ENCODE measurements at regions not wholly inside any gene's neighbourhood (a gene's known extent, or its start where the extent isn't known, plus 50 kb on each side); places are given as distances from the start of the nearest gene placed in this dataset.
A peak's percentile ranks its signal among the peaks of the same experiment; 100 is the strongest.
"Not testable (repeated sequence)": the region's sequence is repeated elsewhere in the genome, so short reads cannot be mapped to it uniquely, and the experiment has no call there.

- Histone ChIP-seq H3K27me3 (ENCODE audit: control insufficient read depth, insufficient read depth, low read length) (no peaks in the 10 kb centered on the region), H3K9ac (ENCODE audit: low read depth, low read length) (no peak overlapping the region), H3K9me3 (ENCODE audit: control insufficient read depth, insufficient read depth, low read length) (no peaks in the 10 kb centered on the region), H3K36me3 (ENCODE audit: control insufficient read depth, insufficient read depth, low read length) (no peaks in the 10 kb centered on the region), H3K4me3 (ENCODE audit: low read depth, low read length) (no peak overlapping the region), H3K27ac (ENCODE audit: low read depth, low read length) (no peak overlapping the region), H3K4me1 (ENCODE audit: control insufficient read depth, insufficient read depth, low read length) (peaks cover 5% of the 10 kb centered on the region)
Observed at GRCh38 chr1:219560856-219561255, 52.0 kb downstream of the ZC3H11B start.

GRCh38 chr1:219559899-219560298, 53.0 kb downstream of the ZC3H11B start:
- peaks cover 15% of the 10 kb centered on the region for H3K4me1 ChIP-seq (ENCODE audit: control insufficient read depth, insufficient read depth, low read length)
- H3K9me3 ChIP-seq (ENCODE audit: control insufficient read depth, insufficient read depth, low read length): no peaks in the 10 kb centered on the region
- no peaks in the 10 kb centered on the region for H3K36me3 ChIP-seq (ENCODE audit: control insufficient read depth, insufficient read depth, low read length)
- H3K27ac ChIP-seq (ENCODE audit: low read depth, low read length): no peak overlapping the region
- no peak overlapping the region for H3K4me3 ChIP-seq (ENCODE audit: low read depth, low read length)
- no peaks in the 10 kb centered on the region for H3K27me3 ChIP-seq (ENCODE audit: control insufficient read depth, insufficient read depth, low read length)
- H3K9ac ChIP-seq (ENCODE audit: low read depth, low read length): no peak overlapping the region

- no peaks in the 10 kb centered on the region for H3K27me3 ChIP-seq (ENCODE audit: control insufficient read depth, insufficient read depth, low read length)
- H3K4me1 ChIP-seq (ENCODE audit: control insufficient read depth, insufficient read depth, low read length): peaks cover 23% of the 10 kb centered on the region
- H3K9ac ChIP-seq (ENCODE audit: low read depth, low read length): no peak overlapping the region
- no peak overlapping the region for H3K4me3 ChIP-seq (ENCODE audit: low read depth, low read length)
- peak overlapping the region; percentile 70 for H3K27ac ChIP-seq (ENCODE audit: low read depth, low read length)
- no peaks in the 10 kb centered on the region for H3K36me3 ChIP-seq (ENCODE audit: control insufficient read depth, insufficient read depth, low read length)
- H3K9me3 ChIP-seq (ENCODE audit: control insufficient read depth, insufficient read depth, low read length): no peaks in the 10 kb centered on the region
Observed at GRCh38 chr1:219555806-219556205, 57.1 kb downstream of the ZC3H11B start.

GRCh38 chr1:219555031-219555692, 57.7 kb downstream of the ZC3H11B start:
- no peaks in the 10 kb centered on the region for H3K9me3 ChIP-seq (ENCODE audit: control insufficient read depth, insufficient read depth, low read length)
- peak overlapping the region; percentile 75 for H3K27ac ChIP-seq (ENCODE audit: low read depth, low read length)
- no peak overlapping the region for H3K4me3 ChIP-seq (ENCODE audit: low read depth, low read length)
- H3K9ac ChIP-seq (ENCODE audit: low read depth, low read length): no peak overlapping the region
- peaks cover 23% of the 10 kb centered on the region for H3K4me1 ChIP-seq (ENCODE audit: control insufficient read depth, insufficient read depth, low read length)
- no peaks in the 10 kb centered on the region for H3K27me3 ChIP-seq (ENCODE audit: control insufficient read depth, insufficient read depth, low read length)
- no peaks in the 10 kb centered on the region for H3K36me3 ChIP-seq (ENCODE audit: control insufficient read depth, insufficient read depth, low read length)

- no peaks in the 10 kb centered on the region for H3K9me3 ChIP-seq (ENCODE audit: control insufficient read depth, insufficient read depth, low read length)
- H3K27ac ChIP-seq (ENCODE audit: low read depth, low read length): no peak overlapping the region
- peaks cover 23% of the 10 kb centered on the region for H3K4me1 ChIP-seq (ENCODE audit: control insufficient read depth, insufficient read depth, low read length)
- H3K36me3 ChIP-seq (ENCODE audit: control insufficient read depth, insufficient read depth, low read length): no peaks in the 10 kb centered on the region
- H3K9ac ChIP-seq (ENCODE audit: low read depth, low read length): no peak overlapping the region
- no peaks in the 10 kb centered on the region for H3K27me3 ChIP-seq (ENCODE audit: control insufficient read depth, insufficient read depth, low read length)
- H3K4me3 ChIP-seq (ENCODE audit: low read depth, low read length): no peak overlapping the region
Observed at GRCh38 chr1:219553934-219554502, 58.9 kb downstream of the ZC3H11B start.

- no peak overlapping the region for H3K27ac ChIP-seq (ENCODE audit: low read depth, low read length)
- H3K4me3 ChIP-seq (ENCODE audit: low read depth, low read length): no peak overlapping the region
- no peaks in the 10 kb centered on the region for H3K9me3 ChIP-seq (ENCODE audit: control insufficient read depth, insufficient read depth, low read length)
- H3K4me1 ChIP-seq (ENCODE audit: control insufficient read depth, insufficient read depth, low read length): peaks cover 11% of the 10 kb centered on the region
- H3K27me3 ChIP-seq (ENCODE audit: control insufficient read depth, insufficient read depth, low read length): no peaks in the 10 kb centered on the region
- no peak overlapping the region for H3K9ac ChIP-seq (ENCODE audit: low read depth, low read length)
- no peaks in the 10 kb centered on the region for H3K36me3 ChIP-seq (ENCODE audit: control insufficient read depth, insufficient read depth, low read length)
Observed at GRCh38 chr1:219550201-219550600, 62.7 kb downstream of the ZC3H11B start.

- Histone ChIP-seq H3K36me3 (ENCODE audit: control insufficient read depth, insufficient read depth, low read length) (no peaks in the 10 kb centered on the region), H3K9ac (ENCODE audit: low read depth, low read length) (no peak overlapping the region), H3K9me3 (ENCODE audit: control insufficient read depth, insufficient read depth, low read length) (no peaks in the 10 kb centered on the region), H3K4me3 (ENCODE audit: low read depth, low read length) (no peak overlapping the region), H3K4me1 (ENCODE audit: control insufficient read depth, insufficient read depth, low read length) (peaks cover 9% of the 10 kb centered on the region; the same call in 1 of the 2 replicates), H3K27me3 (ENCODE audit: control insufficient read depth, insufficient read depth, low read length) (no peaks in the 10 kb centered on the region), H3K27ac (ENCODE audit: low read depth, low read length) (no peak overlapping the region)
Observed at GRCh38 chr1:219549215-219549614, 63.7 kb downstream of the ZC3H11B start.

GRCh38 chr1:219548386-219548785, 64.5 kb downstream of the ZC3H11B start:
- H3K4me3 ChIP-seq (ENCODE audit: low read depth, low read length): no peak overlapping the region
- H3K36me3 ChIP-seq (ENCODE audit: control insufficient read depth, insufficient read depth, low read length): no peaks in the 10 kb centered on the region
- peaks cover 13% of the 10 kb centered on the region; the same call in 1 of the 2 replicates for H3K4me1 ChIP-seq (ENCODE audit: control insufficient read depth, insufficient read depth, low read length)
- H3K9ac ChIP-seq (ENCODE audit: low read depth, low read length): no peak overlapping the region
- no peak overlapping the region for H3K27ac ChIP-seq (ENCODE audit: low read depth, low read length)
- H3K27me3 ChIP-seq (ENCODE audit: control insufficient read depth, insufficient read depth, low read length): no peaks in the 10 kb centered on the region
- H3K9me3 ChIP-seq (ENCODE audit: control insufficient read depth, insufficient read depth, low read length): no peaks in the 10 kb centered on the region

- not testable (repeated sequence) for H3K9ac ChIP-seq (ENCODE audit: low read depth, low read length)
Observed at GRCh38 chr1:219545756-219546155, 67.1 kb downstream of the ZC3H11B start.

GRCh38 chr1:219544163-219544846, 68.6 kb downstream of the ZC3H11B start:
- H3K9me3 ChIP-seq (ENCODE audit: control insufficient read depth, insufficient read depth, low read length): no peaks in the 10 kb centered on the region
- no peak overlapping the region for H3K9ac ChIP-seq (ENCODE audit: low read depth, low read length)
- H3K4me1 ChIP-seq (ENCODE audit: control insufficient read depth, insufficient read depth, low read length): peaks cover 22% of the 10 kb centered on the region
- no peak overlapping the region for H3K27ac ChIP-seq (ENCODE audit: low read depth, low read length)
- no peaks in the 10 kb centered on the region for H3K27me3 ChIP-seq (ENCODE audit: control insufficient read depth, insufficient read depth, low read length)
- H3K4me3 ChIP-seq (ENCODE audit: low read depth, low read length): no peak overlapping the region
- H3K36me3 ChIP-seq (ENCODE audit: control insufficient read depth, insufficient read depth, low read length): no peaks in the 10 kb centered on the region

More at GRCh38 chr1:219545756-219546155, 67.1 kb downstream of the ZC3H11B start:
- not testable (repeated sequence) for H3K4me3 ChIP-seq (ENCODE audit: low read depth, low read length); H3K36me3 ChIP-seq (ENCODE audit: control insufficient read depth, insufficient read depth, low read length); H3K27ac ChIP-seq (ENCODE audit: low read depth, low read length); H3K27me3 ChIP-seq (ENCODE audit: control insufficient read depth, insufficient read depth, low read length); H3K9me3 ChIP-seq (ENCODE audit: control insufficient read depth, insufficient read depth, low read length)
- H3K4me1 ChIP-seq (ENCODE audit: control insufficient read depth, insufficient read depth, low read length): peaks cover 20% of the 10 kb centered on the region

GRCh38 chr1:219542828-219543518, 69.9 kb downstream of the ZC3H11B start:
- no peak overlapping the region for H3K27ac ChIP-seq (ENCODE audit: low read depth, low read length)
- no peaks in the 10 kb centered on the region for H3K27me3 ChIP-seq (ENCODE audit: control insufficient read depth, insufficient read depth, low read length)
- no peak overlapping the region for H3K4me3 ChIP-seq (ENCODE audit: low read depth, low read length)
- H3K9ac ChIP-seq (ENCODE audit: low read depth, low read length): no peak overlapping the region
- peaks cover 24% of the 10 kb centered on the region for H3K4me1 ChIP-seq (ENCODE audit: control insufficient read depth, insufficient read depth, low read length)
- no peaks in the 10 kb centered on the region for H3K36me3 ChIP-seq (ENCODE audit: control insufficient read depth, insufficient read depth, low read length)
- no peaks in the 10 kb centered on the region for H3K9me3 ChIP-seq (ENCODE audit: control insufficient read depth, insufficient read depth, low read length)

All from HUES48 (cell line).